IMR-90 (cell line): ENCODE measurements at regions not wholly inside any gene's neighbourhood (a gene's known extent, or its start where the extent isn't known, plus 50 kb on each side); places are given as distances from the start of the nearest gene placed in this dataset.

Experiments
- ATAC-seq: fragments of 200-7000 bp; cut with Tn5 transposase; 2 replicates; pipeline ENCODE4 v1.9.1; 2020; ENCODE audit warnings: low read depth, mild to moderate bottlenecking, moderate library complexity
- BruUV-seq: library from RNA; stranded (reverse); fragments of 400-500 nt; replicated peaks from 2 replicates; lab custom pipeline; 2021; lab: Mats Ljungman, UMichigan
- CTCF ChIA-PET: fragments of 300-600 bp; formaldehyde crosslinking; extraction: SDS; loops from one replicate; lab custom pipeline; 2021; ENCODE audit warnings: antibody characterized with exemption; lab: Yijun Ruan, JAX
- POLR2A ChIA-PET: fragments of 300-600 bp; sonication (Branson Sonifier 250); formaldehyde crosslinking; loops from one replicate; lab custom pipeline; 2022; ENCODE audit warnings: antibody characterized with exemption; ENCODE audit not compliant: unreplicated experiment; lab: Charles Lee
- DNase-seq: peaks from one replicate; pipeline ENCODE4 v3.0.0; 2013
- H2AFZ ChIP-seq: replicated peaks from 2 replicates; pipeline ENCODE3; 2013; ENCODE audit warnings: low read length, mild to moderate bottlenecking; ENCODE audit not compliant: poor library complexity
- H2AK5ac ChIP-seq: 2 replicates; pipeline ENCODE4 v1.6.1; 2013; ENCODE audit warnings: low read depth, low read length, inconsistent platforms
- H2AK9ac ChIP-seq: replicated peaks from 2 replicates; pipeline ENCODE3; 2013; ENCODE audit warnings: mild to moderate bottlenecking, low read depth, low read length, moderate library complexity; ENCODE audit not compliant: poor library complexity
- H2BK120ac ChIP-seq: 2 replicates; pipeline ENCODE4 v1.6.1; 2013; ENCODE audit warnings: low read depth, low read length, inconsistent platforms
- H2BK15ac ChIP-seq: 3 replicates; pipeline ENCODE4 v1.6.1; 2013; ENCODE audit warnings: low read depth, low read length, inconsistent platforms
- H2BK20ac ChIP-seq: 2 replicates; pipeline ENCODE4 v1.6.1; 2013; ENCODE audit warnings: low read depth, mild to moderate bottlenecking, inconsistent platforms, low read length, moderate library complexity
- H2BK5ac ChIP-seq: 2 replicates; pipeline ENCODE4 v1.6.1; 2013; ENCODE audit warnings: mild to moderate bottlenecking, low read depth, low read length, inconsistent platforms; ENCODE audit not compliant: poor library complexity, severe bottlenecking
- H3K14ac ChIP-seq: replicated peaks from 2 replicates; pipeline ENCODE4 v1.6.1; 2013; ENCODE audit warnings: low read depth, low read length, inconsistent platforms
- H3K18ac ChIP-seq: 2 replicates; pipeline ENCODE4 v1.6.1; 2013; ENCODE audit warnings: low read depth, low read length, control low read depth
- H3K23ac ChIP-seq: 2 replicates; pipeline ENCODE4 v1.6.1; 2013; ENCODE audit warnings: low read depth, low read length, inconsistent platforms
- H3K27ac ChIP-seq: 2 replicates; pipeline ENCODE4 v1.5.1; 2013; ENCODE audit warnings: mild to moderate bottlenecking, control low read depth, low read length; ENCODE audit not compliant: insufficient read depth
- H3K27me3 ChIP-seq: 2 replicates; pipeline ENCODE4 v1.6.1; 2013; ENCODE audit warnings: low read length; ENCODE audit not compliant: control insufficient read depth, insufficient read depth
- H3K36me3 ChIP-seq: 2 replicates; pipeline ENCODE4 v1.6.1; 2013; ENCODE audit warnings: low read length, mixed read lengths; ENCODE audit not compliant: control insufficient read depth, insufficient read depth
- H3K4ac ChIP-seq: 2 replicates; pipeline ENCODE4 v1.6.1; 2013; ENCODE audit warnings: low read depth, low read length, inconsistent platforms
- H3K4me1 ChIP-seq: 2 replicates; pipeline ENCODE4 v1.6.1; 2013; ENCODE audit warnings: low read length, mixed read lengths; ENCODE audit not compliant: control insufficient read depth, insufficient read depth
- H3K4me2 ChIP-seq: 2 replicates; pipeline ENCODE4 v1.6.1; 2013; ENCODE audit warnings: low read depth, mild to moderate bottlenecking, control low read depth, low read length, moderate library complexity
- H3K4me3 ChIP-seq: 2 replicates; pipeline ENCODE4 v1.5.1; 2013; ENCODE audit warnings: low read depth, mild to moderate bottlenecking, control low read depth, low read length, moderate library complexity; ENCODE audit not compliant: insufficient read depth
- H3K56ac ChIP-seq: 2 replicates; pipeline ENCODE4 v1.6.1; 2013; ENCODE audit warnings: low read length, inconsistent platforms; ENCODE audit not compliant: insufficient read depth; ENCODE audit errors: extremely low read depth
- H3K79me1 ChIP-seq, 2 experiments: 2 replicates each; pipeline ENCODE4 v1.6.1; 2013; ENCODE audit warnings: low read length in 2 of 2, inconsistent platforms in 1 of 2, low read depth in 1 of 2
- H3K9ac ChIP-seq: 2 replicates; pipeline ENCODE4 v1.6.1; 2013; ENCODE audit warnings: low read depth, low read length, control low read depth
- H3K9me1 ChIP-seq: 2 replicates; pipeline ENCODE4 v1.6.1; 2013; ENCODE audit warnings: low read length, inconsistent platforms; ENCODE audit not compliant: insufficient read depth
- H3K9me3 ChIP-seq: 2 replicates; pipeline ENCODE4 v1.6.1; 2013; ENCODE audit warnings: low read length; ENCODE audit not compliant: control insufficient read depth, insufficient read depth
- H4K20me1 ChIP-seq: 2 replicates; pipeline ENCODE4 v1.6.1; 2013; ENCODE audit warnings: low read length, inconsistent platforms; ENCODE audit not compliant: insufficient read depth
- H4K5ac ChIP-seq: 2 replicates; pipeline ENCODE4 v1.6.1; 2013; ENCODE audit warnings: mild to moderate bottlenecking, low read depth, low read length, control low read depth
- H4K8ac ChIP-seq, 2 experiments: 2 replicates each; pipeline ENCODE4 v1.6.1; 2013; ENCODE audit warnings: low read depth in 2 of 2, low read length in 2 of 2, control low read depth in 1 of 2, inconsistent platforms in 1 of 2
- H4K91ac ChIP-seq: 2 replicates; pipeline ENCODE4 v1.6.1; 2013; ENCODE audit warnings: low read depth, low read length, inconsistent platforms; ENCODE audit not compliant: insufficient read depth
- CEBPB ChIP-seq: IDR thresholded peaks from 2 replicates; pipeline ENCODE4 v1.6.1; 2012; ENCODE audit warnings: low read depth, low read length, improper control_type of control experiment
- WGBS, 2 experiments: methylation state at CpG; one replicate each; pipeline versions ENCODE4 v1.1.5 to v1.1.7; 2013; ENCODE audit warnings: missing lambda C conversion rate in 2 of 2; ENCODE audit not compliant: insufficient read length in 1 of 2; ENCODE audit errors: extremely low coverage in 2 of 2; 5-methylcytosine and 5-hydroxymethylcytosine counted together
- dilution Hi-C: fragments of 300-500 bp; cut with HindIII; formaldehyde crosslinking; loops from one replicate; pipeline ENCODE4 v1.14.3; 2018; ENCODE audit warnings: low sequenced_read_pairs; ENCODE audit not compliant: unreplicated experiment
- in situ Hi-C: fragments of 300-500 bp; cut with MboI; formaldehyde crosslinking; loops from 3 replicates; pipeline ENCODE4 v1.14.3; 2019; ENCODE audit warnings: low sequenced_read_pairs, inconsistent platforms, mixed read lengths
- intact Hi-C: fragments of 100-400 bp; cut with micrococcal nuclease; formaldehyde crosslinking; loops from 2 replicates; pipeline ENCODE4 v1.10.0; 2022
- TF ChIP-seq, protein P1 (sequence below): fragments of 150-350 bp; IDR thresholded peaks from 2 replicates; pipeline ENCODE4 v1.6.1; 2017; ENCODE audit warnings: mild to moderate bottlenecking, antibody characterized with exemption, low read length, low read depth

DNA sequence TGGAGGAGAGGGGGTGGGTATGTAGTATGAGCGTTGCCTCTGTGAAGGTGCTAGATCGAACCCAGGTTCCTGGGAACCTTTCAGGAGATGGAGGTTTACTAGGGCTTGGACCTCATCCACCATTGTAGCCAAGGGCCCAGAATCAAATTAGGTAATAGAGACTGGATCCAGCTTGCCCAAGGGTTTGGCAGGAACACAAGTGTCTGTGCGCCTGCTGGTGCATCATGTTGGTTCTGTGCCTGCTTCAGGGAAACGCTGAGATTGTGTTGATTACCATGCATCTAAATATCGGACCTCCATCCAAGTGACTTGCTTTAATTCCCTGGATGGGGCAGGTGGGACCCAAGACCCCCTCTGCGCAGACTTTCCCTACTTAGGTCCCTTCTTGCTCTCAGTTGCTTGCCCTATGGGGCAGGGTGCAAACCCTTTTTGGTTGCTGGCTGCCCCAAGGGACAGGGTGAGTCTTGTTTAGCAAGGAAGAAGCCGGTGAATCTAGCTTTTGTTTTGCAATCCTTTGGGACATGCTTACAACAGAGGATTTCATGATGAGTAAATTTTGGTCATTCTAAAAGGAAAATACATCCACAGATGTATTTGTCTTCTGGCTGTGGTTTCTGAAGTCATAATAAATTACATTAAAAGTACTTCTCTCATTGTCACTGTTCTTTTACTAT is 189.8 kb upstream of the PRICKLE1 start:
- Histone ChIP-seq H3K4ac (no peak overlapping the region), H2BK5ac (no peak overlapping the region), H3K14ac (no peak overlapping the region), H2BK15ac (0 out of 3 replicates have a peak overlapping the region, but pooled peaks have one; percentile 12), H4K5ac (no peak overlapping the region), H4K8ac (no peak overlapping the region), H2AK5ac (no peak overlapping the region), H3K9me1 (no peaks in the 10 kb centered on the region), H3K4me1 (peaks cover 7% of the 10 kb centered on the region), H2AK9ac (no peak overlapping the region), H3K79me1 (no peaks in the 10 kb centered on the region), H3K56ac (no peak overlapping the region), H3K4me3 (no peak overlapping the region), H3K27me3 (no peaks in the 10 kb centered on the region; the same call in none of the 2 replicates), H3K27ac (no peak overlapping the region), H4K20me1 (no peaks in the 10 kb centered on the region), H3K18ac (no peak overlapping the region), H3K9me3 (no peaks in the 10 kb centered on the region), H3K4me2 (no peak overlapping the region), H2BK20ac (no peak overlapping the region; the same call in none of the 2 replicates), H3K23ac (no peak overlapping the region), H3K36me3 (no peaks in the 10 kb centered on the region), H3K9ac (no peak overlapping the region), H2AFZ (no peak overlapping the region), H4K91ac (no peak overlapping the region), H2BK120ac (no peak overlapping the region)
- in situ Hi-C loops (no loop called here), dilution Hi-C loops (no loop called here), intact Hi-C loops (no loop called here)
- CTCF ChIA-PET: interaction anchor here (1.1 kb wide), 1 partner anchor 503 kb away, joined by 3 read pairs; no protein-coding TSS in a partner anchor
- no TSS peak for BruUV-seq
- WGBS, 2 experiments: no CpG with 5 or more reads among the region's 7 CpGs
- POLR2A ChIA-PET: no interaction called here
- ATAC-seq: peak; percentile 46
- peak; percentile 63 for DNase-seq
- TF ChIP-seq, protein P1, sequence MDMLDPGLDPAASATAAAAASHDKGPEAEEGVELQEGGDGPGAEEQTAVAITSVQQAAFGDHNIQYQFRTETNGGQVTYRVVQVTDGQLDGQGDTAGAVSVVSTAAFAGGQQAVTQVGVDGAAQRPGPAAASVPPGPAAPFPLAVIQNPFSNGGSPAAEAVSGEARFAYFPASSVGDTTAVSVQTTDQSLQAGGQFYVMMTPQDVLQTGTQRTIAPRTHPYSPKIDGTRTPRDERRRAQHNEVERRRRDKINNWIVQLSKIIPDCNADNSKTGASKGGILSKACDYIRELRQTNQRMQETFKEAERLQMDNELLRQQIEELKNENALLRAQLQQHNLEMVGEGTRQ: no peak
- TF ChIP-seq CEBPB: peak; percentile 64
